ENCODE measurements at regions not wholly inside any gene's neighbourhood (a gene's known extent, or its start where the extent isn't known, plus 50 kb on each side); places are given as distances from the start of the nearest gene placed in this dataset.
A peak's percentile ranks its signal among the peaks of the same experiment; 100 is the strongest.

- DNase-seq = no peak
Measured at GRCh38 chr5:117461966-117462365, 887.3 kb upstream of the SEMA6A start.

- no peak for DNase-seq
Measured at GRCh38 chr5:117461403-117461802, 886.8 kb upstream of the SEMA6A start.

- DNase-seq = no peak
Measured at GRCh38 chr5:117457656-117458055, 883.0 kb upstream of the SEMA6A start.

- DNase-seq = no peak
Measured at GRCh38 chr5:117456866-117457470, 882.3 kb upstream of the SEMA6A start.

- DNase-seq = no peak
Measured at GRCh38 chr5:117455236-117456233, 880.9 kb upstream of the SEMA6A start.

- peak; percentile 9 for DNase-seq
Measured at GRCh38 chr5:117454716-117455212, 880.1 kb upstream of the SEMA6A start.

GRCh38 chr5:117436846-117437245 is 862.2 kb upstream of the SEMA6A start:
- DNase-seq = no peak

- no peak for DNase-seq
Measured at GRCh38 chr5:117435203-117435602, 860.6 kb upstream of the SEMA6A start.

- DNase-seq = no peak
Measured at GRCh38 chr5:117434254-117434653, 859.6 kb upstream of the SEMA6A start.

- no peak for DNase-seq
Measured at GRCh38 chr5:117433818-117434217, 859.2 kb upstream of the SEMA6A start.

GRCh38 chr5:117431091-117431490 is 856.5 kb upstream of the SEMA6A start:
- DNase-seq = no peak

GRCh38 chr5:117425163-117425562 is 850.5 kb upstream of the SEMA6A start:
- no peak for DNase-seq

- no peak for DNase-seq
Measured at GRCh38 chr5:117424559-117424958, 849.9 kb upstream of the SEMA6A start.

GRCh38 chr5:117417501-117417900 is 842.9 kb upstream of the SEMA6A start:
- no peak for DNase-seq

- DNase-seq = no peak
Measured at GRCh38 chr5:117414926-117415325, 840.3 kb upstream of the SEMA6A start.

- no peak for DNase-seq
Measured at GRCh38 chr5:117411701-117412100, 837.1 kb upstream of the SEMA6A start.

GRCh38 chr5:117405197-117405596 is 830.6 kb upstream of the SEMA6A start:
- DNase-seq = no peak

- no peak for DNase-seq
Measured at GRCh38 chr5:117394506-117395157, 820.0 kb upstream of the SEMA6A start.

GRCh38 chr5:117393125-117393524 is 818.5 kb upstream of the SEMA6A start:
- no peak for DNase-seq

- no peak for DNase-seq
Measured at GRCh38 chr5:117380316-117380715, 805.7 kb upstream of the SEMA6A start.

- no peak for DNase-seq
Measured at GRCh38 chr5:117379521-117379920, 804.9 kb upstream of the SEMA6A start.

- DNase-seq = no peak
Measured at GRCh38 chr5:117376748-117377147, 802.1 kb upstream of the SEMA6A start.

- DNase-seq = no peak
Measured at GRCh38 chr5:117359895-117360294, 785.3 kb upstream of the SEMA6A start.

- no peak for DNase-seq
Measured at GRCh38 chr5:117357886-117358285, 783.3 kb upstream of the SEMA6A start.
